ENCODE measurements at regions not wholly inside any gene's neighbourhood (a gene's known extent, or its start where the extent isn't known, plus 50 kb on each side); places are given as distances from the start of the nearest gene placed in this dataset.

DNA sequence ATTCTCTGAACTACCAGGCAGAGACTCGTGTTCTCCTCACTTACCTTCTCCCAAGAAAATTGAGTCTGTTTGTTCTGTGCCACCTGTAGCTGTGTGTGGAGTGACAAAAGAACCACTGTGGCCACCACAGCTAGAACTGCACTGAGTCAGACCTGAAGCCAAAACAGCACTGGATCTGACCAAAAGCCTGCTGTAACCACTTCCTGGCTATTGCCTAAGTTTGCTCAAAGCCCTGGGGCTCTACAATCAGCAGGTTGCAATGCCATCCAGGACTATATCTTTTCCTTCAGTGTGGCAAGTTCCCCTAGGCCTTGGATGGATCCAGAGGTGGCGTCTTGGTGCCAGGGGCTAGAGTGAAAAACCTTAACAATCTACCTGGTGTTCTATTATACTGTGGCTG is 449.1 kb downstream of the FAM133A start:
- TF ChIP-seq REST (IDR thresholded peaks at IDR 0.05; ENCODE audit: insufficient read depth in 1 of 2, low read depth in 2 of 2, low read length in 2 of 2) (no peak), FOXP2 (optimal IDR thresholded peaks at IDR 0.05; ENCODE audit: borderline replicate concordance, extremely low read depth, extremely low read length, insufficient read depth) (no peak), TAF1 (IDR thresholded peaks at IDR 0.05; ENCODE audit: borderline replicate concordance, insufficient read depth, low read length) (no peak)
